ENCODE measurements at regions not wholly inside any gene's neighbourhood (a gene's known extent, or its start where the extent isn't known, plus 50 kb on each side); places are given as distances from the start of the nearest gene placed in this dataset.

DNA sequence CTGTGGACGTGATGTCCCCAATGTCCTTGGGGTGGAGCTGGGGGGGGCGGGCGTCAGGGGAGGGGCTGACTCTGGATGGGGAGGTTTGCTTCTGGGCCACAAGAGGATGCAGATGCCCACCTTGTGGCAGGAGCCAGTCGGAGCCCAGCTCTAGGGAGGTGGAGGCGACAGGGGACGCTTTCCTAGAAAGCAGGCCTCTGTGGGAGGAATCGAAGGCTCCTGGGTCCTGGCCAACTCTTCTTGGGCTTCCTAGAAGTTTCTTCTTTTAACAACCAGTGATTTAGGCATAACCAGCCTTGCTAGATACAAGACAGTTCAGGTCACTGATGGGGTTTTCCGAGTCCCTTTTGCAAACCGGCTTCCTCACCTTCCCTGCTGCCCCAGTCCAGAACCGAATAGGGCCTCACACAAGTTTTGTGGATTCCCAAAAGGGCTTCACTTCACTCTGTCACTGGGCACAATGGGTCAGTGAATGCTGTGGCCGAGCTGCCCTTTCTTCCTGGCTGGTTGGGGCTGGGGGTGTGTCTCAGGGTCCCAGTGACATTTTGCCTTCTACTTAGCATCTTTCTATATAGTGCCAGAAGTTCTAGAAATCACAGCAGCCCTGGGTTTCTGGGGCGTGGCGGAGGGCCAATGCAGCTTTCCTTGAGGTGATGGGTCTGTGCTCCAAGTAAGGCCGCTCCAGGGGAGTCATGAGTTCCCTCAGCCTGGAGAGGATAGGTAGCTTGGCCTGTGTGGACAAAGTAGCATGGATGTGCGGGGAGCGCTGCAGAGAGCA, 78.4 kb upstream of the FOXP4 start:
- TF ChIP-seq, protein P1, sequence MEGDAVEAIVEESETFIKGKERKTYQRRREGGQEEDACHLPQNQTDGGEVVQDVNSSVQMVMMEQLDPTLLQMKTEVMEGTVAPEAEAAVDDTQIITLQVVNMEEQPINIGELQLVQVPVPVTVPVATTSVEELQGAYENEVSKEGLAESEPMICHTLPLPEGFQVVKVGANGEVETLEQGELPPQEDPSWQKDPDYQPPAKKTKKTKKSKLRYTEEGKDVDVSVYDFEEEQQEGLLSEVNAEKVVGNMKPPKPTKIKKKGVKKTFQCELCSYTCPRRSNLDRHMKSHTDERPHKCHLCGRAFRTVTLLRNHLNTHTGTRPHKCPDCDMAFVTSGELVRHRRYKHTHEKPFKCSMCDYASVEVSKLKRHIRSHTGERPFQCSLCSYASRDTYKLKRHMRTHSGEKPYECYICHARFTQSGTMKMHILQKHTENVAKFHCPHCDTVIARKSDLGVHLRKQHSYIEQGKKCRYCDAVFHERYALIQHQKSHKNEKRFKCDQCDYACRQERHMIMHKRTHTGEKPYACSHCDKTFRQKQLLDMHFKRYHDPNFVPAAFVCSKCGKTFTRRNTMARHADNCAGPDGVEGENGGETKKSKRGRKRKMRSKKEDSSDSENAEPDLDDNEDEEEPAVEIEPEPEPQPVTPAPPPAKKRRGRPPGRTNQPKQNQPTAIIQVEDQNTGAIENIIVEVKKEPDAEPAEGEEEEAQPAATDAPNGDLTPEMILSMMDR (IDR thresholded peaks at IDR 0.05; ENCODE audit: low read depth, low read length, missing control alignments) = no peak
- H3K4me3 ChIP-seq (ENCODE audit: low read depth, low read length) = no peak overlapping the region
- no peak for DNase-seq (ENCODE audit: low read depth)
- in situ Hi-C loops (cut with HindIII; ENCODE audit: low sequenced_read_pairs) = no loop called here

DNA sequence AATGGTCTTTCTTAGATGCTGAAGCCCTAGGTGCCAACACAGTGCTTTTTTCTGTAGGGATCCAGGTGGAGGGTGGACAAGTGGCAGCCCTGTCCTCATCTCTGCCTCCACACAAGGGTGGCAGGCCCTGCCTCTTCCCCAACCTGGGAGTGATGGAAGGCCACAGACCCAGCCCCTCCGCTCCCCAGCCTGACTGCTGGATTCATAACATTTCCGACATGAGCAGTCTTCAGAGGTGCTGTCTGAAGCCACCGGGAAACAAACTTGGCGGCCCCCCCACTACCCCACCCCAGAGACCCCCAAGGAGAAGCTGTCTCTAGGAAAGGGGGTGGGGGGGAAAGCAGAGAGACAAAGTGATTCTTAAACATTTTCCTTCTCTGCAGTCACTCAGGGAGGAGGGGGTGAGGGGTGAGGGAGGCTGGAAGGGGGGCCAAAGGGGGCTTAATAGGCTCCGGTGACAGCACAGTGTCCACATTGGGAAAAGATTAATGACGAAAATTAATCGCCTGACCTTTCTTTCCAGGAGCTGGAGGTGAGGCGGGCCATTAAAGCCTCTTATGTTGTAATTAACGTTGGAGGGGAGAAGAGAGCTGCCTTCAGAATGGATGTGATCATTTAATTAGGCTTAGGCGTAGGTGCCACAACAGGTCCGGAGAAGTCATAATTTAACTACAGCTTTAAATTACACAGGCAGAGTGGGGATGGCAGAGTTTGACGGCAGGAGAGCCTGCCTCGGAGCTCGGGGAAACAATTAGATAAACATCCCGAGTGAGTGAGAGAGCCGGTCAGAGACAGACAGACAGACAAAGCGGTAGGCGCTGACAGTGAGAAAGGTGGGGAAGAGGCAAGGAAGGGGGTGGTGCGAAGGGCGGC, 76.8 kb upstream of the FOXP4 start:
- peak overlapping the region; percentile 10 for H3K4me3 ChIP-seq (ENCODE audit: low read depth, low read length)
- in situ Hi-C loops (cut with HindIII; ENCODE audit: low sequenced_read_pairs) = no loop called here
- DNase-seq (ENCODE audit: low read depth) = no peak
- TF ChIP-seq, protein P1 (IDR thresholded peaks at IDR 0.05; ENCODE audit: low read depth, low read length, missing control alignments) = no peak

DNA sequence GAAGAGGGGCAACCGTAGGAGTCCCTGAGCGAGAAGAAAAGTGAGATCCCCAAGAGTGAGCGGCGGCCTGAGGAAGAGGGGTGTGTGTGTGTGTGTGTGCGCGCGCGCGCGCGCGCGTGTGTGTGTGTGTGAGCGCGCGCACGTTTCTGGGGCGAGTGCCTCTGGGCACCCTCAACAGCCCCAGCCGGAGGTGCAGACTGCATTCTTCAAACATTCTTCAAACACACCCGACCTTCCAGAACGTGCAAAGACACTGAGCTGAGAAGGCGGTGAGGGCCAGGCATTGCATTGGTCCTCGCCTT, 76.2 kb upstream of the FOXP4 start:
- TF ChIP-seq, protein P1 (IDR thresholded peaks at IDR 0.05; ENCODE audit: low read depth, low read length, missing control alignments) = no peak
- in situ Hi-C loops (cut with HindIII; ENCODE audit: low sequenced_read_pairs) = no loop called here
- no peak for DNase-seq (ENCODE audit: low read depth)
- peak overlapping the region; percentile 10 for H3K4me3 ChIP-seq (ENCODE audit: low read depth, low read length)

DNA sequence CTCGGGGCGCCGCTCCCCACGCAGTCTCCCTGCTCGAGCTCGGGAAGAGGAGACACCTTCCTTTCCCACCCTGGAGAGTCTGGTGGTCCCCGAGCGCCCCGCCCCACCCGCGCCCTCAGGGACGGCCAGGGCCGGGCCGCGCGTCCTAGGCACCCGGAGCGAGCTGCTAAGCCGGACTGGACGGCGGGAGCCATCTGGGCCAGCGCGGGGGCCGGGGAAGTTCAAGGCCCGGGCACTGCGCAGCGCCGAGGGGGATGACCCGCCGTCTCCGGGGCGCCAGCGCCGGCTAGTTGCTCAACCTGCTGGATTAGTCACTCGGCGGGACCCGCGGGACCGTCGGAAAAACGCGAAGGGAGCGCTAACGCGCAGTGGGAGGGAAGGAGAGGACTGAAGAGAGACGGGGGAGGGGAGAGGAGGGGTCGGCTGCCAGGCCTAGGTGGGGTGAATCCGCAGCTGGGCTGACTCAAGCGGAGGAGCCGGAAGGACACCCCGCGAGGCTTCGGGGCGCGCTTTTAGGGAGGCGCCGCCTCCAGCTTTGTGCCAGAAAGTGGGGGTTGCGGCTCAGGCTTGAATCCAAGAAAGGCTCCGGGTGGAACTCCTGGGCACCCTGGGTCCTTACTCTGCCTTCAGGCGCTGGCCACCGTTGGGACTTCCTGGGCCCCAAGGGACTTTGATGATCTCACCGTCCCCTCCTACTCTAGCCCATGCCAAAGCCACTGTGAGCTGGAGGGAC, 75.7 kb upstream of the FOXP4 start:
- no peak for DNase-seq (ENCODE audit: low read depth)
- no peak overlapping the region for H3K4me3 ChIP-seq (ENCODE audit: low read depth, low read length)
- TF ChIP-seq, protein P1 (IDR thresholded peaks at IDR 0.05; ENCODE audit: low read depth, low read length, missing control alignments) = no peak
- in situ Hi-C loops (cut with HindIII; ENCODE audit: low sequenced_read_pairs) = no loop called here

DNA sequence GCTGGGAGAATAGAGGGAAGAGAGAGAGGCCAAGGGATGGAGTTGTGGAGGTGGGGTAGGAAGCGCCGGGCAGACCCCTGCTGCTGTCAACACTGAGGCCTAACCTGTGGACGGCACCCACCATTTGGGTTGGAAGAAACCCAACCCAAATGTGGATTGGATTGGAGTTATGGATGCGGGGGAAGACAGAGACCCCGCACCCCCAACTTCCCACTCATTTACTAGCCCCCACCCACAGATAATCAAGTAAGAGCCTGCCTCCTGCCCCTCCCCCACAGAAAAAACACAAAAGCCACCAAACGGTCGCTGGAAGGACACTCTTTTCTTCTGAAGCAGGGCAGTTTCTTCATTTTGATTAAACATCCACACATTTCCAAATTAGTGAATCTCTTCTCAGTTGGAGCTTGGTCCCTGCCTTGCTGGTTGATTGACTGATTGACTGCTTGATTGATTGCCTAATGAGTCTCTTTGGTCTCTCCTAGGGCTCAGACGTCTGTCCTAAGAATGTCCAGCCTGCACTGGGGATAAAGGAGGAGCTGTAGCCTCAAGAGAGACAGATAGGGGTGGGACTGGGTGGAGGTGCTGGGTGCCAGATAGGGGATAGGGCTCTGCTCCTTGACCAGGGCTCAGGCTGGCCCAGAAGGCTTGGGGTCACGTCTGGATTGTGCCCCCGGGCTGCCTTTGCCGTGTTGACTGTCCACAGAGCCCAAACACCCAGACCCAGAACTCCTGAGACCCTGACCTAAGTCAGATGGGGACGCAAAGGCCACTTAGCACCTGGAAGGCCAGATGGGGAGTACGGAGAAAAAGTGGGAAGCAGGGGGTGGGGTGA, 74.9 kb upstream of the FOXP4 start:
- in situ Hi-C loops (cut with HindIII; ENCODE audit: low sequenced_read_pairs) = no loop called here

More for the DNA sequence above, 74.9 kb upstream of the FOXP4 start:
- H3K4me3 ChIP-seq (ENCODE audit: low read depth, low read length) = no peak overlapping the region
- TF ChIP-seq, protein P1 (IDR thresholded peaks at IDR 0.05; ENCODE audit: low read depth, low read length, missing control alignments) = no peak
- DNase-seq (ENCODE audit: low read depth) = no peak
